Dermis blood vessel endothelial cell (primary cell): ENCODE measurements at regions not wholly inside any gene's neighbourhood (a gene's known extent, or its start where the extent isn't known, plus 50 kb on each side); places are given as distances from the start of the nearest gene placed in this dataset.

ENCODE experiments used
- DNase-seq: peaks from one replicate; pipeline ENCODE4 v3.0.0; 2010

GRCh38 chrX:71000139-71000538 lies 68.0 kb downstream of the SNX12 start:
- no peak for DNase-seq

GRCh38 chrX:70998411-70999027 lies 67.6 kb upstream of the SLC7A3 start:
- peak; percentile 37 for DNase-seq

GRCh38 chrX:70995338-70995737 lies 64.4 kb upstream of the SLC7A3 start:
- DNase-seq: no peak

GRCh38 chrX:70988425-70988824 lies 57.5 kb upstream of the SLC7A3 start:
- no peak for DNase-seq
